Activated CD8-positive, alpha-beta memory T cell treated with anti-CD3 and anti-CD28 coated beads for 1 hour (primary cell): ENCODE measurements at regions not wholly inside any gene's neighbourhood (a gene's known extent, or its start where the extent isn't known, plus 50 kb on each side); places are given as distances from the start of the nearest gene placed in this dataset.
"Not testable (repeated sequence)": the region's sequence is repeated elsewhere in the genome, so short reads cannot be mapped to it uniquely, and the experiment has no call there.

ENCODE experiments used
- DNase-seq, 2 donors: peaks; one replicate each; pipeline ENCODE4 v3.0.0-alpha.2; 2020; ENCODE audit warnings: low read depth in 1 of 2; ENCODE audit errors: extremely low read depth in 1 of 2

GRCh38 chr7:68205826-68206225, 1209.2 kb downstream of the TYW1 start:
- DNase-seq: no peak

- no peak for DNase-seq
Measured at GRCh38 chr7:68206946-68207485, 1210.4 kb downstream of the TYW1 start.

GRCh38 chr7:68207676-68208075, 1211.0 kb downstream of the TYW1 start:
- no peak for DNase-seq

GRCh38 chr7:68209486-68209885, 1212.9 kb downstream of the TYW1 start:
- no peak for DNase-seq

- no peak for DNase-seq
Measured at GRCh38 chr7:68213838-68214237, 1217.2 kb downstream of the TYW1 start.

- DNase-seq: no peak
Measured at GRCh38 chr7:68216051-68216450, 1219.4 kb downstream of the TYW1 start.

- no peak for DNase-seq
Measured at GRCh38 chr7:68217426-68217825, 1220.8 kb downstream of the TYW1 start.

GRCh38 chr7:68218461-68218860, 1221.8 kb downstream of the TYW1 start:
- no peak for DNase-seq

GRCh38 chr7:68222311-68222710, 1225.7 kb downstream of the TYW1 start:
- DNase-seq: no peak

GRCh38 chr7:68224041-68224741, 1227.6 kb downstream of the TYW1 start:
- DNase-seq: no peak

GRCh38 chr7:68231011-68231410, 1234.4 kb downstream of the TYW1 start:
- not testable (repeated sequence) for DNase-seq

- no peak for DNase-seq
Measured at GRCh38 chr7:68235937-68236336, 1239.3 kb downstream of the TYW1 start.

GRCh38 chr7:68238204-68238805, 1241.7 kb downstream of the TYW1 start:
- DNase-seq: no peak

GRCh38 chr7:68243128-68243527, 1246.5 kb downstream of the TYW1 start:
- DNase-seq: no peak

GRCh38 chr7:68244389-68244788, 1247.8 kb downstream of the TYW1 start:
- no peak for DNase-seq

GRCh38 chr7:68245688-68246087, 1249.1 kb downstream of the TYW1 start:
- DNase-seq: no peak

GRCh38 chr7:68246189-68246633, 1249.6 kb downstream of the TYW1 start:
- DNase-seq: no peak

- no peak for DNase-seq
Measured at GRCh38 chr7:68247126-68247525, 1250.5 kb downstream of the TYW1 start.

GRCh38 chr7:68247571-68247970, 1250.9 kb downstream of the TYW1 start:
- no peak for DNase-seq

GRCh38 chr7:68248973-68249372, 1252.3 kb downstream of the TYW1 start:
- DNase-seq: no peak

GRCh38 chr7:68249611-68250010, 1253.0 kb downstream of the TYW1 start:
- DNase-seq: no peak

- no peak for DNase-seq
Measured at GRCh38 chr7:68250143-68250542, 1253.5 kb downstream of the TYW1 start.
